Smooth muscle cell (in vitro differentiated cells): ENCODE measurements at regions not wholly inside any gene's neighbourhood (a gene's known extent, or its start where the extent isn't known, plus 50 kb on each side); places are given as distances from the start of the nearest gene placed in this dataset.

Source experiments
- DNase-seq: peaks from one replicate; lab custom pipeline; 2025; ENCODE audit not compliant: unreplicated experiment; lab: John Stamatoyannopoulos, UW
- H2AFZ ChIP-seq: fragments of 200-600 bp; sonication (generic); 2 replicates; pipeline ENCODE4 v1.6.0; 2016; ENCODE audit warnings: antibody characterized with exemption, low read depth, mild to moderate bottlenecking
- H3F3A ChIP-seq: fragments of 200-600 bp; sonication (generic); 2 replicates; pipeline ENCODE4 v1.6.0; 2017; ENCODE audit warnings: antibody characterized with exemption, low read depth
- H3K27ac ChIP-seq: fragments of 200-600 bp; sonication (generic); 2 replicates; pipeline ENCODE4 v1.5.1; 2016; ENCODE audit warnings: low read depth, mild to moderate bottlenecking
- H3K27me3 ChIP-seq: fragments of 200-600 bp; sonication (generic); 2 replicates; pipeline ENCODE4 v1.6.1; 2016; ENCODE audit warnings: low read depth, mild to moderate bottlenecking
- H3K36me3 ChIP-seq: fragments of 200-600 bp; sonication (generic); 2 replicates; pipeline ENCODE4 v1.5.1; 2016; ENCODE audit warnings: low read depth
- H3K4me1 ChIP-seq: fragments of 200-600 bp; sonication (generic); 2 replicates; pipeline ENCODE4 v1.5.1; 2016; ENCODE audit warnings: low read depth
- H3K4me2 ChIP-seq: fragments of 200-600 bp; sonication (generic); 2 replicates; pipeline ENCODE4 v1.6.0; 2016; ENCODE audit warnings: mild to moderate bottlenecking
- H3K4me3 ChIP-seq: fragments of 200-600 bp; sonication (generic); 2 replicates; pipeline ENCODE4 v1.5.1; 2016; ENCODE audit warnings: mild to moderate bottlenecking
- H3K79me2 ChIP-seq: fragments of 200-600 bp; sonication (generic); 2 replicates; pipeline ENCODE4 v1.6.0; 2016; ENCODE audit warnings: low read depth, mild to moderate bottlenecking
- H3K9ac ChIP-seq: fragments of 200-600 bp; sonication (generic); 2 replicates; pipeline ENCODE4 v1.6.0; 2016; ENCODE audit warnings: low read depth
- H3K9me3 ChIP-seq: fragments of 200-600 bp; sonication (generic); replicated peaks from 2 replicates; pipeline ENCODE4 v1.5.1; 2016; ENCODE audit warnings: low read depth
- H4K20me1 ChIP-seq: fragments of 200-600 bp; sonication (generic); 2 replicates; pipeline ENCODE4 v1.6.0; 2016; ENCODE audit warnings: low read depth
- CTCF ChIP-seq: fragments of 200-600 bp; sonication (generic); IDR thresholded peaks from 2 replicates; pipeline ENCODE4 v1.5.1; 2017; ENCODE audit warnings: borderline replicate concordance, mild to moderate bottlenecking, antibody characterized with exemption; ENCODE audit not compliant: insufficient read depth, poor library complexity, severe bottlenecking
- WGBS: methylation state at CpG from one replicate; pipeline ENCODE4 v1.1.7; 2016; ENCODE audit warnings: low lambda C conversion rate; 5-methylcytosine and 5-hydroxymethylcytosine counted together

- Histone ChIP-seq H2AFZ (no peak overlapping the region), H4K20me1 (no peaks in the 10 kb centered on the region), H3K27ac (no peak overlapping the region), H3K79me2 (no peaks in the 10 kb centered on the region), H3K27me3 (no peaks in the 10 kb centered on the region), H3F3A (no peaks in the 10 kb centered on the region), H3K9ac (no peak overlapping the region), H3K4me2 (no peak overlapping the region), H3K9me3 (no peaks in the 10 kb centered on the region), H3K36me3 (no peaks in the 10 kb centered on the region), H3K4me3 (no peak overlapping the region), H3K4me1 (no peaks in the 10 kb centered on the region)
- 88% methylated on average over 13 of the region's 13 CpGs for WGBS
- DNase-seq = no peak
- no peak for TF ChIP-seq CTCF
Measured at GRCh38 chr22:49412236-49412635, 415.4 kb downstream of the BRD1 start.

DNA sequence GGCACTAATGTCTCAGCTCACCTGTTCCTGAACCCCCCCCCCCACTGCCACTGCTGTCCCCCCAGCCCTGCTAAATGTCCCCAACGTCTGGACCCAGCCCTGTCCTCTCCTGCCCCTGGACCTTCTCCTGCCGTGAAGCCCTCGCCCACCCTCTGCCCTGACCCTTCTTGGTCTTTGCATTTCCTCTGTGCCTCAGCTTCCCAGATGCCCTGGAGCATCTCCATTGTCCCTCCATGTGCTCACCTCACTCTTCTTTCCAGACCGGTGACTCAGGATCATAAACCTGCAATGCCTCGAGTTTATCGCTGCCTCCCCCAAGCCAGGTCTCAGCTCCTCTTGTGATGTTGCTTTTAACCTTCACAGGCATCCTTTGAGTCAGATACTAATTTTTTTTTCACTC lies 416.4 kb downstream of the BRD1 start:
- Histone ChIP-seq H3K9ac (no peak overlapping the region), H3K4me2 (no peak overlapping the region), H4K20me1 (no peaks in the 10 kb centered on the region), H3K27me3 (no peaks in the 10 kb centered on the region), H3K4me3 (no peak overlapping the region), H3K36me3 (no peaks in the 10 kb centered on the region), H3F3A (no peaks in the 10 kb centered on the region), H3K9me3 (no peaks in the 10 kb centered on the region), H2AFZ (no peak overlapping the region), H3K4me1 (no peaks in the 10 kb centered on the region), H3K27ac (no peak overlapping the region), H3K79me2 (no peaks in the 10 kb centered on the region)
- TF ChIP-seq CTCF = no peak
- no peak for DNase-seq
- 55% methylated on average over 6 of the region's 6 CpGs for WGBS

DNA sequence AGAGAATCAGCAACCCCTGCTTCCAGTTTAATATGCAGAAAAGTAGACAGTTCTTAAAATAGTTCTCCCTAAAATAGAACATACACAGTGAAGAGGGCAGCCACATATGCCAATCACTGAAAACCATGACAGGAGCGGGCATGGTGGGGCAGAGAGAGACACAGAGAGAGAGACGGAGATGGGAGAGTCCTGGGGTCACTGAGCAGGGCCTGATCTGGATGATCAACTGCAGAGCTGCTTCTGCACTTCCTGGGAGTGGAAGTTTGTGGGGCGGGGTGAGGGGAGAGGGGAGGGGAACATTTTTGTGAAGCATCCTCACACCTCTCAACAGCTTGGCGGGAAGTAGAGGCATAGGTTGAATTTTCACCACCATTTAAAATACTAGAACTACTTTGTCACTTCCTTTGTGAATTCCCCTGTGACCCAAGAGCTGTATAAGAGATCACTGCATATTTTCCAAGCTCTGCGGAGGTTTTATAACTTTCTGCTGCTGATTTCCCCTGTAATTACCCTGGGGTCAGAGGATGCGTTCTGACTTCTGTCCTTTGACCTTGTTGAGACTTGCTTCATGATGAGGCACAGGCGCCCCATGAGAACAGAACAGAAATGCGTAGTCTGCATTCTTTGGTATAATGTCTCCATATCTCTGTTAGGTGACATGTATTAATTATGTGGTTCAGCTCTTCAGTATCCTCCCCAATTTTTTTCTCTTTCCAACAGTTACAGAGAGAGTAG lies 419.4 kb downstream of the BRD1 start:
- no peaks in the 10 kb centered on the region for H4K20me1 ChIP-seq
- H3K9ac ChIP-seq = no peak overlapping the region
- no peaks in the 10 kb centered on the region for H3K36me3 ChIP-seq
- H3K27ac ChIP-seq = no peak overlapping the region
- H3K4me3 ChIP-seq = no peak overlapping the region
- no peaks in the 10 kb centered on the region for H3K79me2 ChIP-seq
- no peaks in the 10 kb centered on the region for H3K4me1 ChIP-seq
- no peaks in the 10 kb centered on the region for H3F3A ChIP-seq
- H3K4me2 ChIP-seq = no peak overlapping the region
- no peak for DNase-seq
- WGBS = 68% methylated on average over 8 of the region's 8 CpGs
- no peaks in the 10 kb centered on the region for H3K9me3 ChIP-seq
- H3K27me3 ChIP-seq = no peaks in the 10 kb centered on the region
- no peak overlapping the region for H2AFZ ChIP-seq
- no peak for TF ChIP-seq CTCF
